Uterus (tissue), 2 donors: ENCODE measurements at regions not wholly inside any gene's neighbourhood (a gene's known extent, or its start where the extent isn't known, plus 50 kb on each side); places are given as distances from the start of the nearest gene placed in this dataset.

Experiments used
- POLR2A ChIP-seq, 2 donors: fragments of 450-650 bp; IDR thresholded peaks; one replicate each; pipeline ENCODE4 v1.6.1; 2016; ENCODE audit warnings: antibody characterized with exemption in 2 of 2, mild to moderate bottlenecking in 1 of 2, moderate library complexity in 1 of 2
- TF ChIP-seq, protein P1 (sequence below), 4 experiments: fragments of 200-600 bp in 2 of 4; fragments of 450-650 bp in 2 of 4; sonication (generic) in 2 of 4; IDR thresholded peaks; one replicate each; pipeline ENCODE4 v1.5.1; 2016 to 2019; ENCODE audit warnings: antibody characterized with exemption in 4 of 4, mild to moderate bottlenecking in 2 of 4, moderate library complexity in 1 of 4

DNA sequence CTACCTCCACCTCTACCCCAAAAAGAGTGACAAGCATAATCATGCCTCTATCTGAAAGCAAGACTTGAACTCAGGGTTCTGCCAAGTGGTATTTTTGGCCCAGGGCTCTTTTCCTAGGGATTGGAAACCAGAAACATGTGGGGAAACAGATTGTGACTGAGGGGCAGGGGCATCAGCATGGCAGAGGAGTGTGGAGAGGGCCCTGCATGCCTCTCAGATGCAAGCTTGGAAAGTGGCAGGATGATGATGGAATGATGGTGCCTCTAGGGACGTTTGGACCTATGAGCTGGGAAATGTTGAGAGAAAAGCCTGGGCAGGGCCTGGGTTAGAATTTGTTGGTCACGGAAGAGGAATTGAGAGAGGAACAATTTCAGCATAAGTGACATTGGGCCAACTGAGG lies 78.4 kb upstream of the LEP start:
- TF ChIP-seq, protein P1, sequence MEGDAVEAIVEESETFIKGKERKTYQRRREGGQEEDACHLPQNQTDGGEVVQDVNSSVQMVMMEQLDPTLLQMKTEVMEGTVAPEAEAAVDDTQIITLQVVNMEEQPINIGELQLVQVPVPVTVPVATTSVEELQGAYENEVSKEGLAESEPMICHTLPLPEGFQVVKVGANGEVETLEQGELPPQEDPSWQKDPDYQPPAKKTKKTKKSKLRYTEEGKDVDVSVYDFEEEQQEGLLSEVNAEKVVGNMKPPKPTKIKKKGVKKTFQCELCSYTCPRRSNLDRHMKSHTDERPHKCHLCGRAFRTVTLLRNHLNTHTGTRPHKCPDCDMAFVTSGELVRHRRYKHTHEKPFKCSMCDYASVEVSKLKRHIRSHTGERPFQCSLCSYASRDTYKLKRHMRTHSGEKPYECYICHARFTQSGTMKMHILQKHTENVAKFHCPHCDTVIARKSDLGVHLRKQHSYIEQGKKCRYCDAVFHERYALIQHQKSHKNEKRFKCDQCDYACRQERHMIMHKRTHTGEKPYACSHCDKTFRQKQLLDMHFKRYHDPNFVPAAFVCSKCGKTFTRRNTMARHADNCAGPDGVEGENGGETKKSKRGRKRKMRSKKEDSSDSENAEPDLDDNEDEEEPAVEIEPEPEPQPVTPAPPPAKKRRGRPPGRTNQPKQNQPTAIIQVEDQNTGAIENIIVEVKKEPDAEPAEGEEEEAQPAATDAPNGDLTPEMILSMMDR (IDR thresholded peaks at IDR 0.05), result no peak
- no peak for TF ChIP-seq POLR2A (IDR thresholded peaks at IDR 0.05)
